Epithelial cell of esophagus (primary cell): ENCODE measurements at regions not wholly inside any gene's neighbourhood (a gene's known extent, or its start where the extent isn't known, plus 50 kb on each side); places are given as distances from the start of the nearest gene placed in this dataset.

ENCODE experiments used
- DNase-seq: peaks from one replicate; pipeline ENCODE4 v3.0.0; 2010; ENCODE audit warnings: low read depth
- H3K4me3 ChIP-seq: 2 replicates; pipeline ENCODE4 v1.5.1; 2011; ENCODE audit warnings: mild to moderate bottlenecking, low read length, control low read depth
- TF ChIP-seq, protein P1 (sequence below): IDR thresholded peaks from 2 replicates; pipeline ENCODE4 v1.5.1; 2011; ENCODE audit warnings: low read depth, mild to moderate bottlenecking, low read length, control low read depth, inconsistent platforms; ENCODE audit not compliant: insufficient read depth; ENCODE audit errors: missing control alignments

DNA sequence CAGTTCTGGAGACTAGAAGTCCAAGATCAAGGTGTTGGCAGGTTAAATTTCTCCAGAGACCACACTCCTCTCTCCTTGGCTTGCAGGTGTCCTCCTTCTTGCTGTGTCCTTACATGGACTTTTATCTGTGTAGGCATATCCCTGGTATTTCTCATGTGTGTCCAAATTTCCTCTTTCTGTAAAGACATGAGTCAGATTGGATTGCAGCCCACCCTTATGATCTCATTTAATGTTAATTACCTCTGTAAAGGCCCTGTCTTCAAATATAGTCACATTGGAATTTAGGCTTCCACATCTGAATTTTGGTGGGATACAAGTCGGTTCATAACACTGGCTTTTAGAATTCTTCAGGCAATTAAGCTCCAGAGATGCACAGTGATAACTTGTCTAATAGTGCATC, 322.2 kb upstream of the GRIA1 start:
- no peak for DNase-seq
- TF ChIP-seq, protein P1, sequence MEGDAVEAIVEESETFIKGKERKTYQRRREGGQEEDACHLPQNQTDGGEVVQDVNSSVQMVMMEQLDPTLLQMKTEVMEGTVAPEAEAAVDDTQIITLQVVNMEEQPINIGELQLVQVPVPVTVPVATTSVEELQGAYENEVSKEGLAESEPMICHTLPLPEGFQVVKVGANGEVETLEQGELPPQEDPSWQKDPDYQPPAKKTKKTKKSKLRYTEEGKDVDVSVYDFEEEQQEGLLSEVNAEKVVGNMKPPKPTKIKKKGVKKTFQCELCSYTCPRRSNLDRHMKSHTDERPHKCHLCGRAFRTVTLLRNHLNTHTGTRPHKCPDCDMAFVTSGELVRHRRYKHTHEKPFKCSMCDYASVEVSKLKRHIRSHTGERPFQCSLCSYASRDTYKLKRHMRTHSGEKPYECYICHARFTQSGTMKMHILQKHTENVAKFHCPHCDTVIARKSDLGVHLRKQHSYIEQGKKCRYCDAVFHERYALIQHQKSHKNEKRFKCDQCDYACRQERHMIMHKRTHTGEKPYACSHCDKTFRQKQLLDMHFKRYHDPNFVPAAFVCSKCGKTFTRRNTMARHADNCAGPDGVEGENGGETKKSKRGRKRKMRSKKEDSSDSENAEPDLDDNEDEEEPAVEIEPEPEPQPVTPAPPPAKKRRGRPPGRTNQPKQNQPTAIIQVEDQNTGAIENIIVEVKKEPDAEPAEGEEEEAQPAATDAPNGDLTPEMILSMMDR: no peak
- H3K4me3 ChIP-seq: no peak overlapping the region

DNA sequence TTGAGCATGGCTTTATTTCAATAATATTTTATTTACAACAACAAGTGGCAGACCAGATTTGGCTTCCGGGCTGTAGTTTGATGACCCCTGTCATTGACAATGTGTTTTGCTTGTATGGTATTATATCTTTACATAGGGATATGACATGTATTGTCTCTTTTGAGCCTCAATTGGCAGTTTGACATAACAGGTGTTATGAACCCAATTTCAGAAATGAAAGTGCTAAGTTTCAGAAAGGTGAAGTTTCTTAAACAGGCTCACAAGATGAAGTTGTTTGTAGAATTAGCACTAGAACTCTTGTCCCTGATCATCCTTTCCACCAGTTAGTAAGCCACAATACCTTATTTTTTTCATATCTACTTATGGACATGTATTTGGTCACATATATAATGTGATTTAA, 303.0 kb upstream of the GRIA1 start:
- TF ChIP-seq, protein P1: no peak
- no peak for DNase-seq
- no peak overlapping the region for H3K4me3 ChIP-seq

DNA sequence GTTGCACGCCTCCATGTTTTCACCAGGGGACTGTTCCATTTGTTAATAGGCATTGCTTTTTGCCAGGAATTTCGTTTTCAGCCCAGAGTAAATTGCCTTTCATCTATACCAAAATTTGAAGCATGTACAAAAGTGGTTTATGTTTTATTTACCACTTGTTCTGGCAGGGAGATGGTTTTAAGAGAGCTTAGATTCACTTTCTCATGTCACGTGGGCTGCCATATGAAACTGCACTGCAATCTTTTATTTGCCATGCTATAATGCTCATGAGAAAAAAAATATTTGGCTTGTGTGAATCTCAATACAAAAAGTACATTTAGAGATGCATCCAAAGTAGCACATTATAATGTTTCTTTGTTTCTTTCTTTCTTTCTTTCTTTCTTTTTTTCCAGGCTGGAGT, 284.1 kb upstream of the GRIA1 start:
- DNase-seq: no peak
- H3K4me3 ChIP-seq: no peak overlapping the region
- TF ChIP-seq, protein P1: no peak

DNA sequence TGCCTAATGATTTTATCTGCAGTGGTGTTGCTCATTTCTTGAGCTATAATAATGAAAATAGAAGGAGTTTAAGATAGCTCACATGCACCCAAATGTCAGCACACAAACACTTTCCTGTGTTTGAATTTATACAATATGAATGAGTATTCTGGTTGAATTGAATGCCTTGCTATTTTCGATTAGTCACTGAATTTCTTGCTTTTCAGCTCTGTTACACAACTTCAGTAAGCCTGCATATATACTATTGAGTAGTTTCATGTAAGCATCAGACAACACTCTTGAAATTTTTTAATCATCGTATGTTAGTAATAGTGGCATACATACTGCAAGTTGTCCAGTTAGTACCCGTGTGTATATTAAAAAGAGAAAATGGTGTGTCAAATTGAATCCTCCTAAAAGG, 281.5 kb upstream of the GRIA1 start:
- TF ChIP-seq, protein P1: no peak

DNA sequence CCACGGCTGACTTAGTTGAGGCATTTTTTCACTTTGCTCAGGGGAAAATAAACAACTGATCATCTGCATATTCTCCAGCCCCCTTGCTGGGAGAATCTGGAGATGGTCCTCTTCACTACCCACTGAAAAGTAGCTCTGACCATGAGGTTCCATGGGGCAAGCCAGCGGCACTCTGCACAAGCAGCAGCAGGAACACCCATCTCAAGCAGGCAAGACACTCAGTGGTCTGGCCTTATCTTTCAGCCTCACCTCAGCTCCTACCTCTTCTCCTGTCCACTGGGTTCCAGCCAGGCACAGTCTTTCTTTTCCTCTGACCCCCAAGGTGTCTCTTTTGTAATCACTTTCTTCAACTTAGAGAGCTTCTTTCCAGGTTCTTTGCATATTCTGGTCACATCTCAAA, 280.8 kb upstream of the GRIA1 start:
- no peak overlapping the region for H3K4me3 ChIP-seq
- no peak for DNase-seq
- TF ChIP-seq, protein P1: no peak

More for the DNA sequence above, 281.5 kb upstream of the GRIA1 start:
- DNase-seq: peak; percentile 60
- no peak overlapping the region for H3K4me3 ChIP-seq

DNA sequence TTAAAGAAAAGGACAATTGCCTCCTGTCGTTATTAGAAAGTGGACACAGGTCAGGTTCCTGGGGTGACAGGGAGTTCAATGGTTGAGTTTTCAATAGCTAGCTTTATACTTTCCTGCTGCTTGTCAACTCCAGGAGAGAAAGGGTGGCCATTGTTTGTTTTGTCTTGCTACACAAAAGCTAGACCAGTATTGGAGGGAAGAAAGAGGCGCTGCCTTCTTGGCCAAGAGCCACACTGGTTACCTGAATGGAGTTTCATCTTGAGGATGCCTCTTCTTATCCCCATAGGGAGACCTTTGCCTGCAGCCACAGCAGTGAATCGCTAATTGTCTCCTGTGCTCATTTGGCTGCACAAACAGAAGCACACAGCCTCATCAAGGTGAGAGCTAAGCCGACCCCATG, 279.4 kb upstream of the GRIA1 start:
- TF ChIP-seq, protein P1: no peak
- no peak for DNase-seq
- no peak overlapping the region for H3K4me3 ChIP-seq

DNA sequence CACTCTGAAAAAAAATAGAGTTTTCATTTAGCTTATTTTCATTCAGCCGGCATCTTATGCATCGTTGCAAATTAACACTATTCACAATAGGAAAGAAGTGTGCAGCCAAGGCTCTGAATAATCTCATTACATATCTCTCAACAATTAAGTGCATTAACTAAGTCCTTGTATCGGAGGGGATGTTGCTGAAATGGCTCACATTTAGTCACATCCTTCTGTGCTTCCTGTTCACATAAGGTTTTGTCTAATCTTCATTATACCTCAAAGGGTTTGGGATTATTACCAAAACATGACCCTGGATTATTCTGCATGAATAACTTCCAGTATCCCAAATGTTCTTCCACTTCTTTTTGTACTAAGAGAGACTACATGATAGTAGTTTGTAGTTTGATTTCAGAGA, 278.0 kb upstream of the GRIA1 start:
- no peak overlapping the region for H3K4me3 ChIP-seq
- TF ChIP-seq, protein P1: no peak
- DNase-seq: peak; percentile 11
